HG02885 (cell line): ENCODE measurements at regions not wholly inside any gene's neighbourhood (a gene's known extent, or its start where the extent isn't known, plus 50 kb on each side); places are given as distances from the start of the nearest gene placed in this dataset.

Source experiments
- ATAC-seq: cut with Tn5 transposase; IDR thresholded peaks from one replicate; pipeline ENCODE4 v1.9.1; 2021; ENCODE audit warnings: mild to moderate bottlenecking; ENCODE audit not compliant: unreplicated experiment, poor library complexity

GRCh38 chr6:152904678-152905077 is 78.2 kb downstream of the FBXO5 start:
- ATAC-seq = no peak

- no peak for ATAC-seq
These were observed 77.1 kb downstream of the FBXO5 start for GRCh38 chr6:152905551-152906299.

GRCh38 chr6:152909241-152909640 is 73.6 kb downstream of the FBXO5 start:
- no peak for ATAC-seq

GRCh38 chr6:152916035-152916434 is 66.8 kb downstream of the FBXO5 start:
- ATAC-seq = no peak

- no peak for ATAC-seq
These were observed 63.9 kb downstream of the FBXO5 start for GRCh38 chr6:152918991-152919390.

GRCh38 chr6:152920016-152920415 is 62.8 kb downstream of the FBXO5 start:
- ATAC-seq = no peak
